Body of pancreas (tissue), 4 donors: ENCODE measurements at regions not wholly inside any gene's neighbourhood (a gene's known extent, or its start where the extent isn't known, plus 50 kb on each side); places are given as distances from the start of the nearest gene placed in this dataset.

Experiments used
- CTCF ChIP-seq, 7 experiments: fragments of 450-650 bp in 4 of 7; fragments of 200-600 bp in 3 of 7; sonication (generic) in 3 of 7; IDR thresholded peaks; one replicate each; pipeline ENCODE4 v1.5.1; 2016 to 2019; ENCODE audit warnings: antibody characterized with exemption in 7 of 7
- POLR2A ChIP-seq, 3 donors: fragments of 450-650 bp; IDR thresholded peaks; one replicate each; pipeline ENCODE4 v1.6.1; 2016; ENCODE audit warnings: antibody characterized with exemption in 3 of 3, mild to moderate bottlenecking in 2 of 3

- TF ChIP-seq POLR2A (IDR thresholded peaks at IDR 0.05) (no peak), CTCF (IDR thresholded peaks at IDR 0.05) (no peak)
Measured at GRCh38 chr4:45475548-45475947, 648.3 kb downstream of the GABRG1 start.
